ENCODE measurements at regions not wholly inside any gene's neighbourhood (a gene's known extent, or its start where the extent isn't known, plus 50 kb on each side); places are given as distances from the start of the nearest gene placed in this dataset.

DNA sequence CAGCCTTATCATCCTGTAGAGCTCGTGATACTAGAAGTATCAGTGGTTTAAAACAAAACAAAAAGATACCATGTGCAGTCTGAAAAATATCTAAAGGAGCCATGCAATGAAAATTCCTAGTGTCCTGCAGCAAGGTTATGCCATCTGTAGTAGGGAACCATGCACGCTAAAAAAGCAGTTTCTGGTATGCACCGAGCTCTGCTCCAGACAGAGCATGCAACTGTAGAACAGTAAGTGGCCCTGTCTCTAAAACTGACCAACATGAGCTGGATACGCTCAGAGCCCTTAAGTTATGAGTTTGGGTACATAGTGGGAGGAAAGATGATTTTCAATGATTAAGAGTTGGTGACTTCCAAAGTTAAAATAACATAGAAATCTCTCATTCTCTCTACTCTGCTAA, 159.3 kb upstream of the ADAMTS5 start:
- DNase-seq (ENCODE audit: low read depth in 3 of 3, low spot score in 1 of 3) = no peak

DNA sequence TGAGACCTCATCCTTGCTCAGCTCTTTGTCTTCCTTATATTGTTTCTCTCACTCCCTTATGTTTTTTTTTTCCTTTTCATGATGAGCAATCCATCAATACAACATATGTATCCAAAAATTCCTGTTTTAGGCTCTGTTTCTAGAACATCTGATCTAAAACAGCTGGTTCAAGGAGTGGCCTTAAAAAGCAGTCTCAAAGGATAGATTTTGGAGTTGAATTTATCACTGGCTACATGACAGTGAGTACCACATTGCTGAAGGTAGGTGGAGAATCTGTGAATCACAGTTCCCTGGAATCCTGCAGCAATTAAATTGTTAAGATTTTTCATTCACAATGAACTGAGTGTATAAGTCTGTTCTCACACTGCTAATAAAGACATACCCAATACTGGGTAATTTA, 155.8 kb upstream of the ADAMTS5 start:
- no peak for DNase-seq (ENCODE audit: low read depth in 3 of 3, low spot score in 1 of 3)

DNA sequence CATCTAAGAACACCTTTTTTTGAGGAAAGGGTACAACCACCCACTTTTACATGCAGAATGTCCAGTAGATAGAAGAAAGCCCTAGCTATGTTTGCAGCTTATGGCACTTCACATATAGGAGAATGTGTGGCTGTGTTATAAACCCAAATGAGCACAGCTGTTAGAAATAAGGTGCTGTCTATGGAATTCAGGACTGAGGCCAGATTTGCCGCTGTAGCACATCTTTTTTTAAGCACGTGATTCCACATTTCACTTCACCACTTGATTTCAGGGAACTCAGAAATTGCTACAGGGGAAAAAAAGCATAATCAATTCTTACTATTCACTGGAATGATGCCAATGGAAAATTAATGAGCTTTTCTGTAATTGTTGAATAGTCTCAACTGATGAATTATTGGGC, 147.2 kb upstream of the ADAMTS5 start:
- no peak for DNase-seq (ENCODE audit: low read depth in 3 of 3, low spot score in 1 of 3)

DNA sequence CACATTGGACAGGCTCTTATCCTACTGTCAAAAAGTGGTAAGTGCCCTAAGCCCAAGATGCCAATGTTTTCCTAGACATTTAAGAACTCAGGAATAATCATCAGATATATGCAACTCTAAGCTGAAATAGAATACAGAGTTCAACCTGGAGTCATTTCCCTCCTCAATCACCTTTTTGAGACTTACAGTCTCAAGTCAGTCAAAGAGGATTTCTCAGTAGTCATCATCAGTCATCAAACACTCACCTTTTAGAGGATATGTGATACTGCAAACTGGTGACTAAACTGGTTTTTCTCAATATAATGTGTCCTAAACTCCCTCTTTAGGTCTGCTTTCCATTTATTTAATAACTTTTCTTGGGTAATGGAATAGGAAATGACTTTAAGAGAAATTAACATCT, 145.3 kb upstream of the ADAMTS5 start:
- DNase-seq (ENCODE audit: low read depth in 3 of 3, low spot score in 1 of 3) = no peak

DNA sequence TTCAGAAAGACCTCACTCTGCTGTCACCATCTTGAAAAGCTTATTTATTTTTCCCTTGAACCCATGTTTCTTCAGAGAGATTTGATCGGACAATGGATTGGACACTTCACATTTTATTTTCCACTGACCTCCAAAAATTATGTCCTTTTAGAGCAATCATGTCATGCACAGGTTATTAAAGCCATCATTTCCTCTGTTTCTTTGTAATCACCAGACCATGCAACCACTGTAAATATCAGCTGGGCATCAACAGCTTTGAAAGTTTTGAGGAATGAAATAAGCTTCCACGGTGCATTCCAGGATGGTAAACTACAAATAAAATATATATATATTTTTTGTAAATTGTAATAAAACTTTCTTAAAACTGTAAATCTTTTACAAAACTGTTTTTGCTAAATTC, 144.1 kb upstream of the ADAMTS5 start:
- no peak for DNase-seq (ENCODE audit: low read depth in 3 of 3, low spot score in 1 of 3)

DNA sequence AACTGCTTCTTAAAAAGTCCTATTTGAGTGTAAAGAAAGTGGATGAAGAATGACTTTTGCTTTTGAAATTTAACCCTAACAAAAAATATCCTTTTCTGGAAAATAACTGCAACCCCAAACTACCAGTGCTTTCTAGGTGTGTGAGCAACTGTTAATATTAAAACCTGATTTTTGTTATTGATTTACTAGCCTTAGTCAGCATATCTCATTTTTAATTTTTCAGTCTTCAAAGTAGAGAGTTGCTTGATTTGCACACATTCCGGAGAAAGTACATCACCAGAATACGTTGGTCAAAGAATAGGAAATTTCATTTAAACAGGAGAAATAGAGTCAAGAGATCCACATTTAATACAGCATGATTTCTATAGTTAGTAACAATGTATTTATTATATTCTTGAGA, 141.8 kb upstream of the ADAMTS5 start:
- DNase-seq (ENCODE audit: low read depth in 3 of 3, low spot score in 1 of 3) = no peak

DNA sequence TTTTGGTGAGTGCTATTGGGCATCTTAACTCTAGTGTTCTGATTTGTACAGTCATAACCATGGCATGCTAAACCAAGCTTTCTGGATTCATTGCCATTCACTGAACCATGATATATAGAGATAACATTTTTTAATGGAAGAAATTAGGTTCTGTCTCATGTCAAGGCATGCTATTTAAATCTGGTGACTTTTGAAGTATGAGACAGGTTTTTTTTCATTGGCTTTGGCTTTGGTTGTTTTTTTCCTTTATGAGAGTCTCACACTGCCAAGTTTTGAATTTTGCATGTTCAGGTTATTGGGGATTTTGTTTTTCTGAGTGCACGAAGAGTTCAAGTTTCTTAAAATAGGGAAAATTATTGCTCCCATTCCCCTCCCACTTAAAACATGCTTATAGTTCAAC, 141.3 kb upstream of the ADAMTS5 start:
- no peak for DNase-seq (ENCODE audit: low read depth in 3 of 3, low spot score in 1 of 3)

DNA sequence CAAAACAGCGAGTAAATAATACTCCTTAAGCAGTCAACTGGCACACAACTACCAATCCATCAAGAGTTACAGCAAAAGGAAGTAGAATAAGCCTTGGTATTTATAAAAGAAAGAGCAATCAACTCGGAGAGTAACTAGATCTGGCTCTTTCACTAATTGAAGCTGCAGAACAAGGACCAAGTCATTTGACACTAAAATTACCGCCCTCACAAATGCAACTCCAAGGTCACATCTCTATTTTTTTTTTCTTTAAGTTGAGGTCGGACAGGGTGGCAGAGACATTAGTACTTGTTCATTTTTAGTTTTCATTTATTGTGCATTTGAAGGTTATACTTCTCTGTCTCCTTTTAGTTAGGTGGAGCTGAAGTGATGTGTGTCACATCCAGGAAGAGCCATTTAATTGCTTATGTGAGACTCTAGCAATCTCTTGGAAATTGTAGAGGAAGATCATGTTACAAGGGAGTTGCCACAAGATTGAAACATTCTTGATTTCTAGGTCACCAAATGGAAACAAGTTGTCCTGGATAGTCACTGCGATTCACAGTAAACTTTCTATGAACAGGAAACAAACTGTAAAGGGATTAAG, 138.1 kb upstream of the ADAMTS5 start:
- DNase-seq (ENCODE audit: low read depth in 3 of 3, low spot score in 1 of 3) = no peak

DNA sequence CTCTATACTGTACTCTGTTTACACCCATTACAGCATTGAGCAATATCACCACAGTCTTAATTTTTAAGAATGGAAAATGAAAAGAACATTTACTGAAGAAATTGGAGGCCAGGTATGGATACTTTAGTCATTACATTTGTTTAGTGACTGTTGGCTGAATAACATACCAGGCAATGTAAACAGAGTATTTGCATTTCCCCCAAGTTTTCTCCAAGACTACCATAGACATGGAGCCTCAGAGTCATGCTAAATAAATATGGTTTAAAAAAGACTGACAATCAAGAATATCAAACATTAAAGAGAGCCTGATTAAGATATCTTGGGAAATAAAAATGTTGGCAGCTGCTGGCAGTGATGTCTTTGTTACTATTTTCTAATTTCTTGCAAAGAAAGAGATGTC, 136.9 kb upstream of the ADAMTS5 start:
- DNase-seq (ENCODE audit: low read depth in 3 of 3, low spot score in 1 of 3) = no peak

DNA sequence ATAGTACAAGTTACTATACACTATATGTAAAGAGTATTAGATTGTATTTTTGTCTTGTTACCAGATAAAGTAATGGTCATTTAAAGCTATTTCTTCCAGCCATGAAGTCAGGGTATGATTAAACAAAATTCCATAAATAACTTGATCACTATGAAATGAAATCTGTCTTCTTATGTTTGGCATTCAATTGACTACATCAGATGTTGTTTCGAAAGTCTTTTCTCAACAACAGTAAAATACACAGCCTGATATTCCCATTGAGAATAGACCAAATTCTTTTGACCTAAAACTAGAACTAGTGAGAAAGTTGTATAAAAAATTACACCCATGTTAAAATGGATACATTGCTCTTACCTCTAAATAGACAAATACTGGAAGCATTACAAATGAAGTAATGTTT, 134.6 kb upstream of the ADAMTS5 start:
- no peak for DNase-seq (ENCODE audit: low read depth in 3 of 3, low spot score in 1 of 3)

DNA sequence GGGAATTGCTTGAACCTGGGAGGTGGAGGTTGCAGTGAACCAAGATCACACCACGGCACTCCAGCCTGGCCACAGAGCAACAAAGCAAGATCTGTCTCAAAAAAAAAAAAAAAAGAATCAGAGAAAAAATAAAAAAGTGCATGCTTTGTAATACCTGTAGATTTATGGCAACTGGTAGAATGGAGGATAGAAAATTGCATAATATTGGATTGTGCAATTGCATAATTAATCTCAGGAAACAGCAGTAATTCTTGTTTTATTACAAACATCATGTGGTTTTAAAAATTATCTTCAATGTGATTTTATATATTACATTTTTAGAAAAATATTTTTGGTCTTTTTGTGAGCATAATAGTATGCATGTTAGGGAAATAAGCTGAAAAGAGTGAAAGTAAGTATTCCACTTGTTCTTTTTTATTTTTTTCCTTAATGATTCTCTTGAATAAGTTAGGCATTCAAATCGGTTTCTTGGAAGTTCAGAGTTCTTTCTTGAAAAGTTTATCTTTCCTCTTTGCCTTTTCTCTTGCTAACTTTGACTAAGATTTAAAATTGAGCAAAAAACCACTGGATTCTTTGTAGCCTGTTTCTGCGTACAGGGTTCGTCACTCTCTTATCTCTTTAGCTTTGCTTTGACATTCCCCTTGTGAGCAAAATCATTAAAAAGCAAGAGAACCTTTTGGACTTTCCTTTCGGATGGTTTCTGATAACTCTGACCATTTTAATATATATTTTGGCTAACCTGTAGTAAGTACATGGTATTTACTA, 127.5 kb upstream of the ADAMTS5 start:
- DNase-seq (ENCODE audit: low read depth in 3 of 3, low spot score in 1 of 3) = no peak

DNA sequence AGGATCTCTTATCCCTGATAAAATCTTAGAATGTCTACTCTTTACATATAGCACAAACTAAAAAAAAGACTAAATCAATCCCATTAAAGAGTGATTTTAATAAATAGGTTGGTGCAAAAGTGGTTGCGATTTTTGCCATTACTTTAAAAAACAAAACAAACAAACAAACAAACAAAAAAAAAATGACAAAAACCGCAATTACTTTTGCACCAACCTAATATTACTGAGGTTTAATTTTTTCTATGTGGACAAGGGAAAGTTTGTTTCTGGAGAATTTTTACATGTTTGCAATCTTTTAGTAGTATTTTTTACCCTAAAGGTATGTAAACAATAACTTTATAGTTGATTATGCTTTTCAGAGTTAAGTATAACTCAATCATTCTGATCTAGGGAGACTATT, 119.7 kb upstream of the ADAMTS5 start:
- DNase-seq (ENCODE audit: low read depth in 3 of 3, low spot score in 1 of 3) = no peak

DNA sequence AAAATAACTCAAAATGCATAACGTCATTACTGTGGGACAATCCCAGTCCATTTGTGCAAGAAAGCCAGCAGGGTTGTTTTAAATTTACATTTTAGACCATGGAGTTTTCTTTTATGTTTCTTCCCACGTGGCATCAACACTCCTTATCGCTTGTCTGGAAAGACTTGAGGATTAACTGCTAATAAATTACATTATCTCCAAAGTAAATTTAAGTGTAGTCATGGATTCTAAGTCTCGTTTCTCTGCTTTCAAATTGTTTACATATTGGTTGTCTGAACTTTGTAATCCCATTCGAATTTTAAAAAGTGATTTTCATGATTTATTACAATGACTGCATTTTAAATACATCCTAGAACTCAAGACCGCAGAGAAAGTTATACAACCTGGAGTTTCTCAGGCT, 119.3 kb upstream of the ADAMTS5 start:
- no peak for DNase-seq (ENCODE audit: low read depth in 3 of 3, low spot score in 1 of 3)

DNA sequence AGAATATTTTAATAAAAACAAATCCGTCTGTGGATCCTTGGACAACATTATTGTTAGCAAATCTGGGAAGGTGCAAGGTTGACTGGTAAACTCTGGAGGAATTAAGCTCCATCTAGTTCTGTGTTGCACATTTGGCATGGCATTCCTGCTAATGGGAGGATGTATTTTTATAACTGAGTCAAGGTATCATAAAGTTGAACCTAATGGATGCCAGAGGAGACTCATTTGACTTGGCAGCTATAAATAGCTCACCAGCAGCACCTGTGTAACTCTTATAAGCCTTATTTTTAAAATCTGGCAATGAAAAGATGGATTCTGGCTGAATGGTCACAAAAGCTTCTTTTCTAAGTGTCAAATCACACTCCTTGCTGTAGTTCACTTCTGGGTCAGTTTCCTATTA, 118.5 kb upstream of the ADAMTS5 start:
- no peak for DNase-seq (ENCODE audit: low read depth in 3 of 3, low spot score in 1 of 3)

DNA sequence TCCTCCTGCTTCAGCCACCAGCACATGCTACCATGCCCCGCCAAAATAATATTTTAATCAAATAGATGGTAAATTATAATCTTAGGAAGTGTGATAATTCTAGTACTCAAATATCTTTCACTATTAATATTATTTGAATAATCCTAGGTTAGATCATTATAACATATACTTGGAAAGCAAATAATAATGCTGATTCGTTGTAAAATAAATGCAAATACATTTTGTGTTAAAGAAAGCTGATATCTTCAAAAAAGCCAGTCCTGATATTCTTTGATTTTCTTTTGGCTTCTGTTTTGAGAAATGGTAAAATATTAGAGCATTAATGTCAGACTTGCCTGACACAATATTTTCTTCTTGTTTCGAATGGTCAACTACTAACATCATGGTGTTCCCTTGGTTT, 116.3 kb upstream of the ADAMTS5 start:
- DNase-seq (ENCODE audit: low read depth in 3 of 3, low spot score in 1 of 3) = no peak

DNA sequence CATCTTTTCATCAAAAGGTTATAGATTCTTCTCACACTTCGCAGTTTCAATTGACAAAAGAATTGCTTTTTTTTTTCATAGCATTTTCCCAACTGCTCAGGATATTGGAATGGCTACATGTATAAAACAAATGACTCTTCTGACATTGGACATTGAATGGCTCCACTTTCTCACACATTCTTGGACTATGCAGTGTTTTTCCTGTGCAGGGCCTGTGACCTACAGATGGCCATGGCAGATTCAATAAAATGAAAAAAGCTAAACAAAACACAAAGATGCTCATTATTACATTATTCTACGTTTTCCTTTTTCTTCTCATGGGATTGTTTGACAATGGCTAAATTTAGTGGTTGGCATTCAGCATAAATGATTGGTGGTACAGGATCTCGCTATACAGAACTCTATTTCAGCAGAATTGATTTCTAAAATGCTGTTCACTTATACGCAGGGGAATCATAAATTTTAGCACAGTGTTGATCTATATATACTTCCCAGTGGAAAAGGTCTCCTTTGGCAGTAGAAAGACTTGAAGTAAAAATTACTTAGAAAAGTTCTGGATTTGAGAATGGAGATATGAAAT, 115.6 kb upstream of the ADAMTS5 start:
- no peak for DNase-seq (ENCODE audit: low read depth in 3 of 3, low spot score in 1 of 3)

DNA sequence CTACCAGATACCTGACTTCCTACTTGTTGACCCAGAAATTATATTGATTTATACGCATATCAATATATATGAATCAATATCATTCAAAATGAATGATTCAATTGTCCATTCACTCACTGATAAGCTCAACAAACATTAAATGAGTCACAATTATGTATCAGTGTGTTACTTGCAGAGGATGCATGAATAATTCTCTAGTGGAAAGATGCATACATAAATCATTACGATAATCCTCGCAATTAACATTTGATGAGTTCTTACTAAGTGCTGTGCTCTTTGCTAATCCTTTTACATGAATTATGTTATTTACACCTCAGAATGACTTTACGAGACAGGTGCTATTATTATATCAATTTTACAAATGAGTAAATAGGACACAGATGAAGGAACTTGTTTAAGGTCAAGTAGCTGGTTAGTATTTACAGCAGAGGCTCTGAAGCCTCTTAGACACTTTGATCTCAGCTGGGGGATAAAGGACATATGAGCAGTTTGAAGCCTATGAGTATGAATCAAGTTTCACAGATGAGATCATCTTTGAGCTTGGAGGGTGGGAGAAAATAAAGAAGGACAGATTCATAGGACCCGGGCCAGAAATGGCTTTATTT, 112.8 kb upstream of the ADAMTS5 start:
- DNase-seq (ENCODE audit: low read depth in 3 of 3, low spot score in 1 of 3) = no peak

DNA sequence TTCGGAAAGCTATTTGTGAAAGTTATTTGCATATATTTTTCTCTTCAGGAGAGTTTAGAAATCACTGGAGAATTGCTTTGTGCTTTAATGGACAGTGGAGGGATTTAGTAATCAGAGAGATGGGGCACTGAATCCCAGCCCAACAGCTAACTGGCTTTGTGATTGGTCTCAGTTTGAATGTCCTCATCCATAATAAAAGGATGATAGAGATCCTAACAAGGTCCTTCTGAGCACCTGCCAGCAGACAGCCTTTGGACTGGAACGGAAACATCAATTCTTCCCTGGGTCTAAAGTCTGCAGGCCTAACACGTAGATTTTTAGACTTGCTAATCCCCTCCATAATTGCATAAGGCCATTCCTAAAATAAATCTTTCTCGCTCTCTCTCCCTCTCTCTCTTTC, 112.0 kb upstream of the ADAMTS5 start:
- no peak for DNase-seq (ENCODE audit: low read depth in 3 of 3, low spot score in 1 of 3)

DNA sequence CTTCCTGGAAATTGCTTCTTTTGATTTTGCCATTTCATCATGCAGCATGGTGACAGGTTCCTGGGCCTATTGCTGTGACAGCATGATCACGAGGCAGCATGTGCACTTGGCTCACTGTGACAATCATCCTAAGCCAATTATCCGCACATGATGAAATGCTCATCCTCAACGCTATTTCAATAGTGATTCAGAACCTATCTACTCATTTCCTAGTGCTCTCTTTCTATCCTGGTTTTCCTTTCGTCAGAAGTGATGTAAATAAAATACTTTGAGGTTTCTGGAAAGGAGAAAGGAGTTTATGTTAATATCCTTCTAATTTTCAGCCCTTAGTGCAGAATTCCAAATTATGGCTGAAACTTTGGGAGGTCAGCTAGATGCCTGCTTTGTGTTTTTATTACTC, 110.6 kb upstream of the ADAMTS5 start:
- DNase-seq (ENCODE audit: low read depth in 3 of 3, low spot score in 1 of 3) = no peak

DNA sequence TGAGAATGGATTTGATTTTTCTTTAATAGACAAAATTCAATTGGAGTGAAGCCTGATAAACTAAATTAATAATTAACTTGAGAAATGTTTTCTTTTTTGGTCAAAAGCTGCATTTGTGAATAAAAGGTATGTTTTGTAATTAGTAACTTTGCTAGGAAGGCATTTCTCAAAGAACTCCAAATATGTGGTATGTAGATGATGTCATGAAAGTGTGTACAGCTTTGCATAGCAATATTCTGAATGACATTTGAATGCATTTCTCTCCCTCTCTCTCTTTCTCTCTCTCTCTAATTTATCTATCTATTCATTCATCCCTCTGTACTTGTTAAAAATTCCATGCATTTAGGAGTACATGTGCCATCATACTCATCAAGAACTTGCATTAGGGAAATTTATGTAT, 109.1 kb upstream of the ADAMTS5 start:
- no peak for DNase-seq (ENCODE audit: low read depth in 3 of 3, low spot score in 1 of 3)

DNA sequence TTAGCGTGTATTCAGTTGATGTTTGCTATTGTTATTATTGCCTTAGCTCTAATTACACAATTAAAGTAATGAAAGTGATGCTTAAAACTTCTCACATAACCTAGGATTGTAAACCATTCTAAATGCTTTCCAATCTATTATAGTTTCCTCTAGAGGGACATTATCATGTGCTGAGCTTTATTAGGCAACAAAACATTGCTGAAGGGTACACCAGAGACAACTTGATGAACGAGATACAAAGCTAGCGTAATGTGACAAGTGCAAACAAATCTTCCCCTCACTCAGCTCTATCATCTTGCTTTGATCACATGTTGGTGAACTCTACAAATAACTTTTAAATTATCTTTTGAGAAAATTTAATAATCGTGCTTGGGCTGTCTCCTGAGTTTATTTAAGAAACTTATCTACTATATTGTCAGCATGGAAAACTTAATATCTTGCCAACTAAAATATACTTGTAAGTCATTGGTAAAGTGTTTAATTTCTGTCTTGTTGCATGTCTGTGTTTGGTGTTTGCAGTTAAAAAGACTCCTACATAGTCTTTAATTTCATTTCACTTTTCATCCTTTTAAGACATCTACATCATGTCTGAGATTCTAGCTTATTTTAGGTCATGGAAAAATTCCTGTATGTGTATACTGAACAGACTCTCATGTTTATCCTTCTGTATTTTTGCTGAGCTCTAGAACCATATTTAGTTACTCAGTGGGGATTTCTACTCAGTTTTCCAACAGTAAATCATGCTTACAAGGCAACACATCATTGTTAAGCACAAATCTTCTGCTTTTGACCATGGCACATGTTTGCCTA, 104.2 kb upstream of the ADAMTS5 start:
- no peak for DNase-seq (ENCODE audit: low read depth in 3 of 3, low spot score in 1 of 3)

DNA sequence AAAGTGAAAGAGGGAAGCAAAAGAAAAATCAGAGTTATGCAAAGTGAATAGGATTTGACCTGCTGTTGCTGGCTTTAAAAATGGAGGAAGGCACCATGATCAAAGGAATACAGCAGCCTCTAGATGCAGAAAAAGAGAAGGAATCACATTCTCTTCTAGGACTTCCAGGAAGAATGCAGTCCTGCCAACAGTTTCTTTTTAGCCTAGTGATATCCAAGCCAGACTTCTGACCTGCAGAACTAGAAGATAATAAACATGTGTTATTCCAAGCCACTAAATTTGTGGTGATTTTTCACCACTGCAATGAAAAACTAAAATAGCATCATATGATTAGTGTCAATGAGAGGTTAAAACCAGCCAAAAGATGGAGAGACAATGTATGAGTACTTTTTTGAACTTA, 101.9 kb upstream of the ADAMTS5 start:
- DNase-seq (ENCODE audit: low read depth in 3 of 3, low spot score in 1 of 3) = no peak

Data from stimulated activated CD4-positive, alpha-beta T cell treated with anti-CD3 and anti-CD28 coated beads, TNF-alpha, amount 100 ng/mL, for 1 hour (primary cell).